CD4-positive, alpha-beta T cell (primary cell): ENCODE measurements at regions not wholly inside any gene's neighbourhood (a gene's known extent, or its start where the extent isn't known, plus 50 kb on each side); places are given as distances from the start of the nearest gene placed in this dataset.
"Not testable (repeated sequence)": the region's sequence is repeated elsewhere in the genome, so short reads cannot be mapped to it uniquely, and the experiment has no call there.

Experiments used
- ATAC-seq: fragments of 200-7000 bp; cut with Tn5 transposase; one replicate; pipeline ENCODE4 v1.10.0; 2022; ENCODE audit warnings: mild to moderate bottlenecking; ENCODE audit not compliant: poor library complexity
- CTCF ChIA-PET: fragments of 350-600 bp; sonication (Branson Sonifier 250); formaldehyde crosslinking; loops from one replicate; lab custom pipeline; 2021; ENCODE audit warnings: antibody characterized with exemption, inconsistent platforms; lab: Charles Lee
- POLR2A ChIA-PET: fragments of 350-600 bp; sonication (Branson Sonifier 250); formaldehyde crosslinking; loops from one replicate; lab custom pipeline; 2021; ENCODE audit warnings: antibody characterized with exemption, inconsistent platforms; lab: Charles Lee
- DNase-seq, 14 experiments: peaks; one replicate each; pipeline ENCODE4 v3.0.0-alpha.2; 2013 to 2020; ENCODE audit warnings: mixed read lengths in 2 of 14
- H3K27ac ChIP-seq, 2 donors: one replicate each; pipeline versions ENCODE4 v1.5.1 to v1.7.0; 2013; ENCODE audit warnings: low read length in 2 of 2, low read depth in 1 of 2, mild to moderate bottlenecking in 1 of 2
- H3K27me3 ChIP-seq, 2 experiments: 1 replicate in 1 of 2; 2 replicates in 1 of 2; pipeline versions ENCODE4 v1.6.1 to v1.7.0; 2013; ENCODE audit warnings: low read length in 2 of 2, control low read depth in 1 of 2, mild to moderate bottlenecking in 1 of 2, moderate library complexity in 1 of 2; ENCODE audit not compliant: insufficient read depth in 2 of 2, control insufficient read depth in 1 of 2
- H3K36me3 ChIP-seq: one replicate; pipeline ENCODE4 v1.6.1; 2013; ENCODE audit warnings: low read length, control low read depth; ENCODE audit not compliant: insufficient read depth
- H3K4me1 ChIP-seq: one replicate; pipeline ENCODE4 v1.6.1; 2013; ENCODE audit warnings: low read length, control low read depth; ENCODE audit not compliant: insufficient read depth
- H3K4me3 ChIP-seq: one replicate; pipeline ENCODE4 v1.5.1; 2013; ENCODE audit warnings: mild to moderate bottlenecking, low read length, moderate library complexity
- H3K9me3 ChIP-seq, 2 experiments: 1 replicate in 1 of 2; 2 replicates in 1 of 2; pipeline versions ENCODE4 v1.6.1 to v1.7.0; 2013; ENCODE audit warnings: low read length in 2 of 2, mild to moderate bottlenecking in 2 of 2, control low read depth in 1 of 2, moderate library complexity in 1 of 2; ENCODE audit not compliant: control insufficient read depth in 1 of 2, insufficient read depth in 1 of 2
- H3K27ac Mint-ChIP-seq: one replicate; pipeline ENCODE4 v1.8.0; 2020; ENCODE audit warnings: mixed read lengths
- H3K27me3 Mint-ChIP-seq: one replicate; pipeline ENCODE4 v1.8.0; 2021; ENCODE audit warnings: mixed read lengths
- H3K36me3 Mint-ChIP-seq: one replicate; pipeline ENCODE4 v1.8.0; 2021; ENCODE audit warnings: low read depth, mixed read lengths
- H3K4me1 Mint-ChIP-seq: one replicate; pipeline ENCODE4 v1.8.0; 2021; ENCODE audit warnings: low read depth, mixed read lengths
- H3K4me3 Mint-ChIP-seq: one replicate; pipeline ENCODE4 v1.8.0; 2020; ENCODE audit warnings: mild to moderate bottlenecking, mixed read lengths
- H3K9me3 Mint-ChIP-seq: one replicate; pipeline ENCODE4 v1.8.0; 2020; ENCODE audit warnings: mixed read lengths
- intact Hi-C, 2 experiments: fragments of 100-400 bp; cut with DNase I in 1 of 2; cut with micrococcal nuclease in 1 of 2; formaldehyde crosslinking; loops; one replicate each; pipeline versions ENCODE4 v1.15.1 to v1.9.0; 2023 to 2025; cut with DNase I, micrococcal nuclease

DNA sequence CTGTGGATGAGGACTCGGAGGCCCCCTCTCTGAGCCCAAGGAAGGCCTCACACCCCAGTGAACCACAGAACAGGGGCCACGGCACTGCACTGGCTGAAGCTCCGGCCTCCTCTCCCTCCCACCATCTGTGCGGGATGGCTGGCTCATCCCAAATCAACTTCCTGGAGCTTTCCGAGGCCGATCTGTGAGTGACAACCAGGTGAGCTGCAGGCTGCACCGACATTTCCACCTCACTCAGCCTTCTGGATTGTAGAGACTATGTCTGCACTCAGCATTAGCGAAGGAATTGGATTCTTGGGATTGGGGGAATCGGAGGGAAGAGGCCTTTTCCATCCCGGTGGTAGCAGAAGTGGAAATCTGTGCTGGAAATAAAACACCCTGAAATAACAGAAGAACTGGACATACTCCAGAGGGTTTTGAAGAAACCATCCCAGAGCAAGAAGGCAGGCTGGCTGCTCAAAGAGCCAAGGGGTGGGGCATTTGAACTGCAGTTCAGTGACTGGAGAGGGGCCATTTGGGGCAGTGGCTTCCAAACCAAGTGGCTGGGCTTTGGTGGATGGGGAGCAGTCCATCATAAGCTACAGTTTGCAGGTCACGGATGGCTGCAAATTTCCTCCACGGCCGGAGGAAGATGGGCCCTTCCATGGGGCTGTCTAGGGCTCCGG lies 118.5 kb downstream of the NPIPB11 start:
- H3K36me3 ChIP-seq, H3K9me3 ChIP-seq, intact Hi-C loops, DNase-seq, H3K27me3 Mint-ChIP-seq, ATAC-seq, H3K4me1 Mint-ChIP-seq, H3K27ac ChIP-seq, H3K4me3 ChIP-seq, POLR2A ChIA-PET, CTCF ChIA-PET, H3K9me3 Mint-ChIP-seq, H3K27me3 ChIP-seq, H3K27ac Mint-ChIP-seq, H3K4me3 Mint-ChIP-seq, H3K36me3 Mint-ChIP-seq: not testable (repeated sequence)
- H3K4me1 ChIP-seq: peaks cover 21% of the 10 kb centered on the region

DNA sequence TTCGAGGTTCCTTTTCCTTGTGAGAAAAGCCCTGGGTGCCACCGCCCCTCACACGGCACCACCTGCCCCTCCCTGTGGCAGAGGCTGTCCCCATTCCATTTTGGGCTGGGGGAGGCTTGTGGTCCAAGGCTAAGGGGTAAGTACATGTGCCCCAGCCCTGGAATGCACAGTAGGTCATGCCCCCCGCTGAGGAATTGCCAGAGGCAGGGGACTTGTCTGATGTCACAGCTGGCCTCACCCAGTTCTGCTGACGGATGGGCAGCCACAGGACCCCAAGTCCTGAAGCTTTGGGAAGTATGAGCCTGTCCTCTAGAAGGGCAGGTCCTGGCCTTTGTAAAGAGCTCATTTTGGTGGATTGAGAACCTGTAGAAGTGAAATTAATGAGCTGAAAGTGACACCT lies 119.3 kb downstream of the NPIPB11 start:
- H3K36me3 Mint-ChIP-seq, H3K36me3 ChIP-seq, POLR2A ChIA-PET, H3K27me3 ChIP-seq, H3K9me3 Mint-ChIP-seq, H3K4me1 Mint-ChIP-seq, H3K4me3 Mint-ChIP-seq, ATAC-seq, H3K4me3 ChIP-seq, H3K27ac Mint-ChIP-seq, H3K27ac ChIP-seq, H3K27me3 Mint-ChIP-seq, DNase-seq, CTCF ChIA-PET, H3K9me3 ChIP-seq, intact Hi-C loops: not testable (repeated sequence)
- H3K4me1 ChIP-seq: peaks cover 21% of the 10 kb centered on the region

DNA sequence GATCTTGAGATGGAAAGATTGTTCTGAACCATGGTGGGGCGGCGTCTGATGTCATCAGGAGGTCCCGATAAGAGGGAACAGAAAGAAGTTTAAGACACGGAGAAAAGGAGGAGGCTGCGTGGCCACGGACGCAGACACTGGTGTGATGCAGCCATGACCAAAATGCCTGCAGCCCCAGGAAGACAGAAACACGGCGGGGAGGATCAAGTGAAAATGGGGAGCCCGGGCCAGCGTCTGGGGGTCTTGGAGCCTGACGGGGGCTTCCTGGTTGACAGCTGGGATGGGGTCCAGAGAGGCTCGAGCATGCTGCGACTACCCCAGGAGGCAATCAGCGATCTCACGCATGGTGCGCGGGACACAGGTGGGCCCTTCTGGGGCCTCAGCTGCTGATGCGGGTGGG lies 119.7 kb downstream of the NPIPB11 start:
- H3K36me3 ChIP-seq, H3K27ac ChIP-seq, CTCF ChIA-PET, ATAC-seq, H3K9me3 ChIP-seq, H3K4me3 Mint-ChIP-seq, H3K9me3 Mint-ChIP-seq, H3K36me3 Mint-ChIP-seq, H3K27me3 Mint-ChIP-seq, H3K27me3 ChIP-seq, H3K4me1 Mint-ChIP-seq, H3K4me3 ChIP-seq, intact Hi-C loops, POLR2A ChIA-PET, H3K27ac Mint-ChIP-seq, DNase-seq: not testable (repeated sequence)
- peaks cover 19% of the 10 kb centered on the region for H3K4me1 ChIP-seq

DNA sequence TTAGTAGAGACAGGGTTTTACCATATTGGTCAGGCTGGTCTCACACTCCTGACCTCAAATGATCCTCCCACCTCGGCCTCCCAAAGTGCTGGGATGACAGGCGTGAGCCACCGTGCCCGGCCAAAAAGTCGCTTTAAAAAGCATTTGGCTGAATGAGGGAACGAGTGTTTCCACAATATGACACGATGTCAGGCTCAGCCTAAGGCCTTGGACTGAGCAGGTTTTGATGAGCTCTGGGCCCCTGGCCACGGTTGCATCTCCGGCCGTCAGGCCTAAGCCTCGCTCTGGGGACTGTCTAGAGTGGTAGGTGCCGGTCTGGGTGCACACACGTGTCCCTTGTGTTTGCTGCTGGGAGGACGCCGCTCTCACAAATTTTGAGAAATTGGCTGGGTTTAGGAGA lies 120.3 kb downstream of the NPIPB11 start:
- H3K27me3 ChIP-seq, H3K9me3 ChIP-seq, H3K4me1 Mint-ChIP-seq, H3K27ac ChIP-seq, H3K36me3 ChIP-seq, ATAC-seq, H3K27ac Mint-ChIP-seq, H3K27me3 Mint-ChIP-seq, DNase-seq, H3K9me3 Mint-ChIP-seq, H3K36me3 Mint-ChIP-seq, POLR2A ChIA-PET, CTCF ChIA-PET, H3K4me3 ChIP-seq, H3K4me3 Mint-ChIP-seq, intact Hi-C loops: not testable (repeated sequence)
- peaks cover 13% of the 10 kb centered on the region for H3K4me1 ChIP-seq

DNA sequence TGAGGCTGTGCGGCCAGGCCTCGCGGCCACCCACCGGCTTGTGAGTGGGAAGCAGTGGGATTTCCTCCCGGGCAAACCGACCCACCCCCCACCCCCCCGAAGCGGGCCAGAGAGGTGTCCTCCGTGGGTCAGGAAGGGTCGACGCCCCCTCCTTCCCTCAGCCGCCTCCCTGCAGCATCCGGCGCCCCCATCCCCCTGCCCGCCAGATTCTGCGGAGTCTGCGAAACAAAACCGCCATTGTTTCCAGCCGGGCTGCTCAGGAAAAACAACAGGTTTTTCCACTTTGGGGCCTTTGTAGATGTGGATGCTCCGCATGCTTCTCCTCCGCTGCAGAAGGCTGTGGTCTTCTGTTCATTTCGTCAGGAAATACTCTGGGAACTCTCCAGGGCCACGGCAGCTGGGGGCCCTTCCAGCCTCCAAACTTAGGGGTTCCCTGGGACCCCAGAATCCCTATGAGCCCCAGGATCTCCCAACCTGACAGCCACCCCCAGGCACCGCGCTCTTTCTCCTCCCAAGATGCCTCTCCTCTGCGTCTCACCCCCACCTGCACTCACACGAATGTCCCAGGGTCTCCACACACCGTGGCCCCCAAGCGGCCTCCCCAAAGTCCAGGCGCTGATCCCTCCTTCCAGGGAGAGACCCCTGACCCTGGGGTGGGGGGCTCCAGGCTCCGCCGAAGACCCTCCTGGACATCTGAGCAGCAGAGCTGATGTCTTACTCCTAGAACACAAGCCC lies 121.2 kb downstream of the NPIPB11 start:
- H3K4me1 Mint-ChIP-seq, CTCF ChIA-PET, H3K9me3 Mint-ChIP-seq, POLR2A ChIA-PET, H3K27me3 ChIP-seq, H3K27me3 Mint-ChIP-seq, H3K4me3 ChIP-seq, DNase-seq, H3K27ac Mint-ChIP-seq, H3K27ac ChIP-seq, H3K4me3 Mint-ChIP-seq, intact Hi-C loops, H3K36me3 Mint-ChIP-seq, ATAC-seq, H3K36me3 ChIP-seq, H3K9me3 ChIP-seq, H3K4me1 ChIP-seq: not testable (repeated sequence)

GRCh38 chr16:29284723-29285122 lies 121.8 kb downstream of the NPIPB11 start:
- ATAC-seq, H3K27me3 Mint-ChIP-seq, POLR2A ChIA-PET, H3K36me3 ChIP-seq, H3K27ac Mint-ChIP-seq, H3K4me1 Mint-ChIP-seq, H3K9me3 ChIP-seq, H3K4me3 Mint-ChIP-seq, DNase-seq, CTCF ChIA-PET, H3K36me3 Mint-ChIP-seq, H3K4me3 ChIP-seq, H3K27ac ChIP-seq, H3K4me1 ChIP-seq, H3K9me3 Mint-ChIP-seq, H3K27me3 ChIP-seq: not testable (repeated sequence)
- intact Hi-C loops: loop anchor here in 1 of 2 experiments (5.0 kb wide), 1 partner anchor 52 kb away; no protein-coding TSS in a partner anchor

- H3K9me3 Mint-ChIP-seq, DNase-seq, H3K27me3 ChIP-seq, POLR2A ChIA-PET, H3K36me3 Mint-ChIP-seq, CTCF ChIA-PET, H3K4me3 Mint-ChIP-seq, H3K27ac ChIP-seq, ATAC-seq, H3K4me1 ChIP-seq, H3K27me3 Mint-ChIP-seq, H3K4me1 Mint-ChIP-seq, H3K9me3 ChIP-seq, H3K27ac Mint-ChIP-seq, H3K36me3 ChIP-seq, H3K4me3 ChIP-seq: not testable (repeated sequence)
- intact Hi-C loops: loop anchor here in 1 of 2 experiments (5.0 kb wide), 1 partner anchor 52 kb away; no protein-coding TSS in a partner anchor
Observed at GRCh38 chr16:29284159-29284558, 122.4 kb downstream of the NPIPB11 start.
